ENCODE measurements at regions not wholly inside any gene's neighbourhood (a gene's known extent, or its start where the extent isn't known, plus 50 kb on each side); places are given as distances from the start of the nearest gene placed in this dataset.
"Not testable (repeated sequence)": the region's sequence is repeated elsewhere in the genome, so short reads cannot be mapped to it uniquely, and the experiment has no call there.

GRCh38 chr2:122032264-122032645, 276.8 kb downstream of the TSN start:
- Histone ChIP-seq H3K27ac (no peak overlapping the region), H3K4me3 (no peak overlapping the region)
- no peak for DNase-seq (ENCODE audit: low spot score)
- TF ChIP-seq CTCF (IDR thresholded peaks at IDR 0.05), result no peak

GRCh38 chr2:122033778-122034177, 278.3 kb downstream of the TSN start:
- no peak for TF ChIP-seq CTCF (IDR thresholded peaks at IDR 0.05)
- no peak overlapping the region for H3K4me3 ChIP-seq
- no peak overlapping the region for H3K27ac ChIP-seq
- no peak for DNase-seq (ENCODE audit: low spot score)

GRCh38 chr2:122034344-122034743, 278.9 kb downstream of the TSN start:
- DNase-seq (ENCODE audit: low spot score), result no peak
- no peak overlapping the region for H3K4me3 ChIP-seq
- no peak overlapping the region for H3K27ac ChIP-seq
- TF ChIP-seq CTCF (IDR thresholded peaks at IDR 0.05), result no peak

- no peak for TF ChIP-seq CTCF (IDR thresholded peaks at IDR 0.05)
- DNase-seq (ENCODE audit: low spot score), result no peak
- no peak overlapping the region for H3K27ac ChIP-seq
- H3K4me3 ChIP-seq, result no peak overlapping the region
Measured at GRCh38 chr2:122034777-122035176, 279.3 kb downstream of the TSN start.

GRCh38 chr2:122038816-122039215, 283.4 kb downstream of the TSN start:
- H3K4me3 ChIP-seq; H3K27ac ChIP-seq; DNase-seq (ENCODE audit: low spot score): not testable (repeated sequence)

- DNase-seq (ENCODE audit: low spot score), result no peak
- TF ChIP-seq CTCF (IDR thresholded peaks at IDR 0.05), result no peak
- H3K27ac ChIP-seq, result no peak overlapping the region
- no peak overlapping the region for H3K4me3 ChIP-seq
Measured at GRCh38 chr2:122041455-122041854, 286.0 kb downstream of the TSN start.

GRCh38 chr2:122051659-122052058, 296.2 kb downstream of the TSN start:
- not testable (repeated sequence) for H3K27ac ChIP-seq; DNase-seq (ENCODE audit: low spot score); H3K4me3 ChIP-seq

- TF ChIP-seq CTCF (IDR thresholded peaks at IDR 0.05), result no peak
- peak; percentile 52 for DNase-seq (ENCODE audit: low spot score)
- Histone ChIP-seq H3K4me3 (no peak overlapping the region), H3K27ac (no peak overlapping the region)
Measured at GRCh38 chr2:122055521-122055931, 300.1 kb downstream of the TSN start.
